GM12878 (cell line): ENCODE measurements at regions not wholly inside any gene's neighbourhood (a gene's known extent, or its start where the extent isn't known, plus 50 kb on each side); places are given as distances from the start of the nearest gene placed in this dataset.

Source experiments
- ATAC-seq: fragments of 200-7000 bp; cut with Tn5 transposase; 3 replicates; pipeline ENCODE4 v1.9.1; 2020; ENCODE audit warnings: mild to moderate bottlenecking, moderate library complexity
- BruUV-seq: library from RNA; stranded (reverse); fragments of 400-500 nt; replicated peaks from 2 replicates; lab custom pipeline; 2021; lab: Mats Ljungman, UMichigan
- CTCF ChIA-PET: fragments of 300-600 bp; sonication (Branson Sonifier 250); formaldehyde crosslinking; extraction: SDS; loops from one replicate; lab custom pipeline; 2021; ENCODE audit warnings: inconsistent platforms; lab: Yijun Ruan, JAX
- POLR2A ChIA-PET: fragments of 350-600 bp; formaldehyde crosslinking; extraction: SDS; loops from one replicate; lab custom pipeline; 2021; ENCODE audit warnings: inconsistent platforms; lab: Charles Lee
- RAD21 ChIA-PET: fragments of 300-600 bp; sonication (Branson Sonifier 250); formaldehyde crosslinking; loops from one replicate; lab custom pipeline; 2023; ENCODE audit warnings: antibody characterized with exemption; ENCODE audit not compliant: unreplicated experiment; lab: Charles Lee
- SMC1A ChIA-PET: fragments of 300-600 bp; sonication (Branson Sonifier 250); formaldehyde crosslinking; loops from one replicate; lab custom pipeline; 2023; ENCODE audit not compliant: unreplicated experiment, uncharacterized antibody; lab: Charles Lee
- DNase-seq: peaks from one replicate; pipeline ENCODE4 v3.0.0-alpha.2; 2011; ENCODE audit warnings: low read depth, low spot score
- FAIRE-seq: peaks from 3 replicates; lab custom pipeline; 2011; peaks lifted over from hg19 to GRCh38; lab: Jason Lieb, UNC
- H2AFZ ChIP-seq: 2 replicates; pipeline ENCODE4 v1.6.0; 2011; ENCODE audit warnings: low read depth, low read length, control low read depth; ENCODE audit not compliant: control insufficient read depth
- H3K27ac ChIP-seq: 2 replicates; pipeline ENCODE4 v1.5.1; 2011; ENCODE audit warnings: control low read depth; ENCODE audit not compliant: control insufficient read depth, insufficient read depth
- H3K27me3 ChIP-seq, 2 experiments: replicated peaks in 1 of 2; 2 replicates each; pipeline versions ENCODE4 v1.6.0 to v1.6.1; 2011; ENCODE audit warnings: low read length in 1 of 2; ENCODE audit not compliant: control insufficient read depth in 2 of 2, insufficient read depth in 2 of 2
- H3K36me3 ChIP-seq, 2 experiments: 2 replicates each; pipeline ENCODE4 v1.5.1; 2011; ENCODE audit warnings: low read length in 1 of 2; ENCODE audit not compliant: control insufficient read depth in 2 of 2, insufficient read depth in 2 of 2
- H3K4me1 ChIP-seq: 2 replicates; pipeline ENCODE4 v1.6.1; 2011; ENCODE audit warnings: mild to moderate bottlenecking, low read length, moderate library complexity, mixed read lengths; ENCODE audit not compliant: control insufficient read depth, insufficient read depth
- H3K4me2 ChIP-seq: 2 replicates; pipeline ENCODE4 v1.6.0; 2011; ENCODE audit warnings: control low read depth; ENCODE audit not compliant: control insufficient read depth, insufficient read depth
- H3K4me3 ChIP-seq: fragments of 200-600 bp; sonication (generic); 2 replicates; pipeline ENCODE4 v1.5.1; 2016
- H3K79me2 ChIP-seq: 2 replicates; pipeline ENCODE4 v1.6.0; 2011; ENCODE audit warnings: low read length; ENCODE audit not compliant: control insufficient read depth, insufficient read depth
- H3K9ac ChIP-seq: 2 replicates; pipeline ENCODE4 v1.8.0; 2011; ENCODE audit warnings: low read length, control low read depth, mixed read lengths; ENCODE audit not compliant: control insufficient read depth, insufficient read depth
- H3K9me3 ChIP-seq: replicated peaks from 3 replicates; pipeline ENCODE4 v1.5.1; 2011; ENCODE audit warnings: mild to moderate bottlenecking, low read length; ENCODE audit not compliant: control insufficient read depth, insufficient read depth
- H4K20me1 ChIP-seq: 2 replicates; pipeline ENCODE4 v1.6.0; 2011; ENCODE audit not compliant: control insufficient read depth, insufficient read depth
- DPF2 ChIP-seq: fragments of 450-650 bp; IDR thresholded peaks from 2 replicates; pipeline ENCODE4 v1.6.1; 2017; ENCODE audit warnings: mild to moderate bottlenecking
- PRDM15 ChIP-seq: fragments of 450-650 bp; formaldehyde crosslinking; IDR thresholded peaks from 2 replicates; pipeline ENCODE4 v1.4.0; 2020; ENCODE audit warnings: mild to moderate bottlenecking, moderate library complexity
- USF1 ChIP-seq: IDR thresholded peaks from 2 replicates; pipeline ENCODE4 v1.6.1; 2011; ENCODE audit warnings: borderline replicate concordance, low read depth, mild to moderate bottlenecking, moderate library complexity, mixed read lengths, low read length; ENCODE audit not compliant: insufficient read depth; ENCODE audit errors: extremely low read length
- WGBS: methylation state at CpG from one replicate; pipeline ENCODE4 v1.1.6; 2016; ENCODE audit warnings: low lambda C conversion rate; ENCODE audit not compliant: insufficient replicate concordance, insufficient coverage; ENCODE audit errors: missing lambda C conversion rate; 5-methylcytosine and 5-hydroxymethylcytosine counted together
- in situ Hi-C: fragments of 300-500 bp; cut with MboI; formaldehyde crosslinking; loops from 9 replicates; pipeline ENCODE4 v1.14.3; 2018; ENCODE audit warnings: mixed read lengths
- intact Hi-C: fragments of 100-400 bp; cut with micrococcal nuclease; formaldehyde crosslinking; loops from one replicate; pipeline ENCODE4 v1.14.2; 2022; ENCODE audit not compliant: unreplicated experiment

GRCh38 chr3:127486321-127486944 lies 104.1 kb downstream of the TPRA1 start (continued):
- peak; percentile 44 for TF ChIP-seq USF1

- H3K9ac ChIP-seq: no peak overlapping the region
- no peaks in the 10 kb centered on the region for H3K36me3 ChIP-seq
- no peak for ATAC-seq
- POLR2A ChIA-PET: no interaction called here
- H3K4me2 ChIP-seq: no peak overlapping the region
- no peak for DNase-seq
- FAIRE-seq: no peak
- H3K79me2 ChIP-seq: no peaks in the 10 kb centered on the region
- no TSS peak for BruUV-seq
- peaks cover 23% of the 10 kb centered on the region for H3K4me1 ChIP-seq
- H3K4me3 ChIP-seq: no peak overlapping the region
- in situ Hi-C loops: no loop called here
- CTCF ChIA-PET: interaction anchor here (1.2 to 2.2 kb wide), 1 partner anchor 12 kb away, joined by 5 to 6 read pairs; no protein-coding TSS in a partner anchor
- SMC1A ChIA-PET: no interaction called here
- H3K27ac ChIP-seq: no peak overlapping the region
- intact Hi-C loops: no loop called here
- H4K20me1 ChIP-seq: no peaks in the 10 kb centered on the region
- no peak for TF ChIP-seq PRDM15 (CRISPR knock-in tag)
- TF ChIP-seq DPF2: no peak
- TF ChIP-seq, all 136 proteins: peak for 0
- Histone ChIP-seq H3K9me3 (no peaks in the 10 kb centered on the region), H2AFZ (no peak overlapping the region), H3K27me3 (no peaks in the 10 kb centered on the region; a peak in 1 of 4 replicates)
- RAD21 ChIA-PET: no interaction called here
- WGBS: 47% methylated on average over 8 of the region's 8 CpGs
Measured at GRCh38 chr3:127485396-127486170, 105.0 kb downstream of the TPRA1 start.
